ENCODE measurements at regions not wholly inside any gene's neighbourhood (a gene's known extent, or its start where the extent isn't known, plus 50 kb on each side); places are given as distances from the start of the nearest gene placed in this dataset. TPM values are rescaled to one million over a fixed set of nuclear protein-coding genes. Genes with fewer than 3 reads are reported as not detected.

GRCh38 chr4:103774326-103774825 is 54.6 kb upstream of the TACR3 start (continued):
- TF ChIP-seq, protein P1, sequence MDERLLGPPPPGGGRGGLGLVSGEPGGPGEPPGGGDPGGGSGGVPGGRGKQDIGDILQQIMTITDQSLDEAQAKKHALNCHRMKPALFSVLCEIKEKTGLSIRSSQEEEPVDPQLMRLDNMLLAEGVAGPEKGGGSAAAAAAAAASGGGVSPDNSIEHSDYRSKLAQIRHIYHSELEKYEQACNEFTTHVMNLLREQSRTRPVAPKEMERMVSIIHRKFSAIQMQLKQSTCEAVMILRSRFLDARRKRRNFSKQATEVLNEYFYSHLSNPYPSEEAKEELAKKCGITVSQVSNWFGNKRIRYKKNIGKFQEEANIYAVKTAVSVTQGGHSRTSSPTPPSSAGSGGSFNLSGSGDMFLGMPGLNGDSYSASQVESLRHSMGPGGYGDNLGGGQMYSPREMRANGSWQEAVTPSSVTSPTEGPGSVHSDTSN (CRISPR knock-in tag; IDR thresholded peaks at IDR 0.05; ENCODE audit: low read depth): no peak
- TF ChIP-seq, protein P1 (tag; conservative IDR thresholded peaks at IDR 0.05; ENCODE audit: low read depth): no peak

GRCh38 chr4:103773691-103774231 is 54.0 kb upstream of the TACR3 start:
- no peak for ATAC-seq
- intact Hi-C loops (cut with micrococcal nuclease): no loop called here
- TF ChIP-seq, protein P2, sequence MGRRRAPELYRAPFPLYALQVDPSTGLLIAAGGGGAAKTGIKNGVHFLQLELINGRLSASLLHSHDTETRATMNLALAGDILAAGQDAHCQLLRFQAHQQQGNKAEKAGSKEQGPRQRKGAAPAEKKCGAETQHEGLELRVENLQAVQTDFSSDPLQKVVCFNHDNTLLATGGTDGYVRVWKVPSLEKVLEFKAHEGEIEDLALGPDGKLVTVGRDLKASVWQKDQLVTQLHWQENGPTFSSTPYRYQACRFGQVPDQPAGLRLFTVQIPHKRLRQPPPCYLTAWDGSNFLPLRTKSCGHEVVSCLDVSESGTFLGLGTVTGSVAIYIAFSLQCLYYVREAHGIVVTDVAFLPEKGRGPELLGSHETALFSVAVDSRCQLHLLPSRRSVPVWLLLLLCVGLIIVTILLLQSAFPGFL (CRISPR knock-in tag; IDR thresholded peaks at IDR 0.05): no peak
- Histone ChIP-seq H3K27me3 (ENCODE audit: control insufficient read depth in 2 of 2, insufficient read depth in 2 of 2, low read length in 2 of 2) (no peaks in the 10 kb centered on the region), H3K79me2 (ENCODE audit: control insufficient read depth, insufficient read depth, low read length) (no peaks in the 10 kb centered on the region), H3K9ac (ENCODE audit: insufficient read depth in 1 of 2, low read depth in 2 of 2, low read length in 2 of 2) (no peak overlapping the region), H3K9me3 (replicated peaks; ENCODE audit: control insufficient read depth, insufficient read depth, low read depth, low read length) (no peaks in the 10 kb centered on the region; the same call in none of the 2 replicates), H3K9me1 (ENCODE audit: control insufficient read depth, insufficient read depth, low read length) (no peaks in the 10 kb centered on the region), H3K27ac (ENCODE audit: extremely low read depth, low read depth, low read length) (no peak overlapping the region), H3K4me2 (ENCODE audit: insufficient read depth, low read length) (no peak overlapping the region), H4K20me1 (replicated peaks; ENCODE audit: control insufficient read depth, insufficient read depth, low read length) (no peaks in the 10 kb centered on the region), H3K4me1 (replicated peaks in 1 of 2; ENCODE audit: control insufficient read depth in 2 of 2, insufficient read depth in 2 of 2, low read length in 2 of 2) (no peaks in the 10 kb centered on the region), H2AFZ (ENCODE audit: low read depth, low read length) (no peak overlapping the region), H3K36me3 (ENCODE audit: control insufficient read depth, insufficient read depth, low read length) (no peaks in the 10 kb centered on the region), H3K4me3 (no peak overlapping the region)
- no peak for DNase-seq (ENCODE audit: extremely low read depth in 1 of 4, low spot score in 3 of 4)
- no TSS peak for BruUV-seq (replicated peaks)
- ChIA-PET CTCF (ENCODE audit: low intra/inter-chr PET ratio) (no interaction called here), POLR2A (no interaction called here)
- FAIRE-seq: no peak
- in situ Hi-C loops (cut with MboI): no loop called here
- 0% methylated on average over 2 of the region's 2 CpGs for WGBS (ENCODE audit: insufficient coverage, low coverage, missing lambda C conversion rate)

Small RNA genes in the stretch of these regions (small RNA-seq; reads per million reads assigned to genes)
- not detected for gene RNU6-635P
